Spleen (tissue), 7 donors: ENCODE measurements at regions not wholly inside any gene's neighbourhood (a gene's known extent, or its start where the extent isn't known, plus 50 kb on each side); places are given as distances from the start of the nearest gene placed in this dataset.

Source experiments
- CTCF ChIP-seq, 11 experiments: fragments of 200-600 bp in 7 of 11; fragments of 450-650 bp in 4 of 11; sonication (generic) in 4 of 11; IDR thresholded peaks in 8 of 11; conservative IDR thresholded peaks in 3 of 11; 1 replicate in 7 of 11; 2 replicates in 4 of 11; pipeline versions ENCODE4 v1.4.0 to v1.8.0; 2016 to 2021; ENCODE audit warnings: antibody characterized with exemption in 11 of 11, inconsistent platforms in 4 of 11, mild to moderate bottlenecking in 1 of 11
- POLR2A ChIP-seq, 3 donors: fragments of 450-650 bp; IDR thresholded peaks; one replicate each; pipeline ENCODE4 v1.5.1; 2017; ENCODE audit warnings: antibody characterized with exemption in 3 of 3, mild to moderate bottlenecking in 1 of 3
- POLR2AphosphoS5 ChIP-seq, 3 donors: sonication (generic); formaldehyde crosslinking; IDR thresholded peaks; one replicate each; pipeline ENCODE4 v1.5.1; 2017; ENCODE audit warnings: antibody characterized with exemption in 3 of 3
- donor health status: DM: no; HTN: no; CAD: no; lungs with moderate emphysema.
- donor health status: DM: no; HTN: no; CAD: no.
- donor health status: DM: no; HTN: no; CAD: no.

DNA sequence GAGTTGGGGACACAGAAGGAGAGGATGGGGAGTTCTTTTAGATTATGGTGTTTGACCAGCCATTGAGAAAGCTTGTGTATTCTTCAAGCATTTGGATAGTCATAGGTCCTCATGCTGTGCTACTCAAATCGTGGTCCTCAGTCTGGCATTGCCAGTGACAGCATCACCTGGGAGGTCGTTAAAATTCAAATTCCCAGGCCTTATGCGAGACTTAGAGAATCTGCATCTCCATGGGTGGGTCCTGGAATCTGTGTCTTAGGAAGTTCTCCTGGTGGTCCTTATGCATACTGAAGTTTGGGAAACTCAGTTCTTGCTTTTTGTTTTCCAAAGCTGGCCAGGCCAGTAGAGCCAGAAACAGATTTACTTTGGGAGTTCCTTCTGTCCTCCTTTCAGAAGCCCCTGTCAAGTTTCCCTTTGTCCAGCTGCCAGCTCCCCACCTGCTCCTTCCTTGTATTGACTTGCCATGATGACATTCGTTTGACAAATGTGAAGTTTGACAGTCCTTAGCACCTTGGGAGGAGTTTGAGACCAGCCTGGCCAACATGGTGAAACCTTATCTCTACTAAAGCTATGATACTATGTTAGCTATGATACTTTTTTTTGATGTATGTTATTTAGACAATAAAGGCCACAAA lies 95.6 kb downstream of the PALM2AKAP2 start:
- no peak for TF ChIP-seq CTCF (IDR thresholded peaks at IDR 0.05 in 8 of 11, conservative IDR thresholded peaks at IDR 0.05 in 3 of 11)
- TF ChIP-seq POLR2A (IDR thresholded peaks at IDR 0.05) = no peak
- TF ChIP-seq POLR2AphosphoS5 (IDR thresholded peaks at IDR 0.05) = no peak
